GM18511 (cell line): ENCODE measurements at regions not wholly inside any gene's neighbourhood (a gene's known extent, or its start where the extent isn't known, plus 50 kb on each side); places are given as distances from the start of the nearest gene placed in this dataset.
"Not testable (repeated sequence)": the region's sequence is repeated elsewhere in the genome, so short reads cannot be mapped to it uniquely, and the experiment has no call there.

Source experiments
- ATAC-seq: cut with Tn5 transposase; IDR thresholded peaks from one replicate; pipeline ENCODE4 v1.9.1; 2021; ENCODE audit warnings: mild to moderate bottlenecking, moderate library complexity; ENCODE audit not compliant: unreplicated experiment

DNA sequence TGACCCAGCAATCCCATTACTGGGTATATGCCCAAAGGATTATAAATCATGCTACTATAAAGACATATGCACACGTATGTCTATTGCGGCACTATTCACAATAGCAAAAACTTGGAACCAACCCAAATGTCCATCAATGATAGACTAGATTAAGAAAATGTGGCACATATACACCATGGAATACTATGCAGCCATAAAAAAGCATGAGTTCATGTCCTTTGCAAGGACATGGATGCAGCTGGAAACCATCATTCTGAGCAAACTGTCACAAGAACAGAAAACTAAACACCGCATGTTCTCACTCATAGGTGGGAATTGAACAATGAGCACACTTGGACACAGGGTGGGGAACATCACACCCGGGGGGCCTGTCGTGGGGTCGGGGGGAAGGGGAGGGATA, 80.1 kb upstream of the TMEM170B start:
- ATAC-seq: not testable (repeated sequence)

- ATAC-seq: not testable (repeated sequence)
Measured at GRCh38 chr6:11452106-11452505, 85.4 kb upstream of the TMEM170B start.

GRCh38 chr6:11450037-11450436, 87.5 kb upstream of the TMEM170B start:
- no peak for ATAC-seq

DNA sequence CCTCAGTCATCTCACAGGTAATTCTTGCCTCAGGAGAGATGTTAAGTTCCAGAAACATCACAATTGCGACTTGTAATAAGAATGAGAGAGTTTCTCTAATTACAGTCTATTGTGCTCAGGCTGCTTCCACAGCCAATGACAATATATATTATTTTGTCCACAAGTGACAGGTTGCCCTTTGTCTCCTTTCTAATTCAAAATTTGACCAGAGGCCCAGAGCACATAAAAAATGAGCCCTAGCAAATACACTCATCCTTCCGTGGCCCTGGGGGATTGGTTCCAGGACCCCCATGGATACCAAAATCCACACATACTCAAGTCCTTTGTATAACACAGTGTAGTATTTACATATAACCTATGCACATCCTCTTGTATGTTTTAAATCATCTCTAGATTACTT, 88.1 kb upstream of the TMEM170B start:
- ATAC-seq: no peak

- ATAC-seq: no peak
Measured at GRCh38 chr6:11448038-11448437, 89.5 kb upstream of the TMEM170B start.

DNA sequence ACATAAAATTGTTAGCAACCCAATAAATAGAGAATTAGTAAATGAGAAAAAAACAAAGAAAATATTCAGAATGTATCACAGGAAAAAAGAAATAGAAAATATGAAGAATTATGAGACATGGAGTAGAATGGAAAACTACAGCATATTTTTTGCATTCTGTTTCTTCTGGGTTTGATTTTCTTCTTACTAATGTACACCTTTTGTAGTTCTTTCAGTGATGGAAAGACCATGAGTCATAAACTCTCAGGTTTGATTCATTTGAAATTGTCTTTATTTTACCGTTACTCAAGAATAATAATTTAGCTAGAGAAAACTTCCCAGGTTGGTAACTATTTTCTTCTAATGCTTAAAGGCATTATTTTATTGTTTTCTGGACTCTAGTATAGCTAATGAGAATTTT, 90.3 kb upstream of the TMEM170B start:
- ATAC-seq: no peak

DNA sequence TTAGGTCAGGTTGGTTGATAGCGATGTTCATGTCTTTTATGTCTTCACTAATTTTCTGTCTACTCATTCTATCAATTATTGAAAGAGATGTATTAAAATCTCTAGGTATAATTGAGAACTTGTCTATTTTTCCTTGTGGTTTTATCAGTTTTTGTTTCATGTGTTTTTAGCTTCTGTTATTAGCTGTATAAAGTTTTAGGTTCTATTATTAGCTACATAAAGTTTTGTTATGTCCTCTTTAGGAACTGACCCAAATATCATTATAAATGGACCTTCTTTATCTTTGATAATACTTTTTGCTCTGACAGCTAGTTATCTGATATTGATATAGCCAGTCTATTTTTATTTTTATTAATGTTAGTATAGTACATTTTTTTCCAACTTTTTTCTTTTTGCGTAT, 92.4 kb upstream of the TMEM170B start:
- no peak for ATAC-seq

DNA sequence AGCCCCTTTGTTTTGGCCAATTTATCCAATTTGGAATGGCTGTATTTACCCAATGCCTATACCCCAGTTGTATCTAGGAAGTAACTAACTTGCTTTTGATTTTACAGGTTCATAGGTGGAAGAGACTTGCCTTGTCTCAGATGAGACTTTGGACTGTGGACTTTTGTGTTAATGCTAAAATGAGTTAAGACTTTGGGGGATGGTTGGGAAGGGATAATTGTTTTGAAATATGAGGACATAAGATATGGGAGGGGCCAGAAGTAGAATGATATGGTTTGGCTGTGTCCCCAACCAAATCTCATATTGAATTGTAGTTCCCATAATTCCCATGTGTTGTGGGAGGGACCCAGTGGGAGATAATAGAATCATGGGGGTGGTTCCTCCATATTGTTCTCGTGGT, 94.4 kb upstream of the TMEM170B start:
- not testable (repeated sequence) for ATAC-seq

- ATAC-seq: no peak
Measured at GRCh38 chr6:11442495-11442894, 95.1 kb upstream of the TMEM170B start.

GRCh38 chr6:11439876-11440275, 97.7 kb upstream of the TMEM170B start:
- ATAC-seq: no peak

DNA sequence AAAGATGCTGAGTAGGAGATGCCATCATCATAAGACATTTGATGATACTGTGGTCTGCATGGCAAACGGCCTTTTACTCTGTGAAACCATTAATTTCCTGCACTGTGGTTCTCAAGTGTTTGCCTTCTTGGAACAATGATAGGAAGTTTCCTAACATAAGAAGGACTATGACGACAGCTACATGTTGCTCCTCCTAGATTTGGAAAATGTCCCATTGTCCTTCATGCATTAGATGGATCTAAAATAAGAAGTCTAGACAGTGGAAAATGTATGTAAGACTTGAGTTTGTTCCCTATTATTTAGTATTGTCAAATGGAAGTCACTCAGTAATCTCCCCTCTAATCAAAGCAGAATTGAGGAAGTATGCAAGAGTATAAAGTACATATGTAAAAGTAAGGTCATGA, 98.5 kb upstream of the TMEM170B start:
- no peak for ATAC-seq

DNA sequence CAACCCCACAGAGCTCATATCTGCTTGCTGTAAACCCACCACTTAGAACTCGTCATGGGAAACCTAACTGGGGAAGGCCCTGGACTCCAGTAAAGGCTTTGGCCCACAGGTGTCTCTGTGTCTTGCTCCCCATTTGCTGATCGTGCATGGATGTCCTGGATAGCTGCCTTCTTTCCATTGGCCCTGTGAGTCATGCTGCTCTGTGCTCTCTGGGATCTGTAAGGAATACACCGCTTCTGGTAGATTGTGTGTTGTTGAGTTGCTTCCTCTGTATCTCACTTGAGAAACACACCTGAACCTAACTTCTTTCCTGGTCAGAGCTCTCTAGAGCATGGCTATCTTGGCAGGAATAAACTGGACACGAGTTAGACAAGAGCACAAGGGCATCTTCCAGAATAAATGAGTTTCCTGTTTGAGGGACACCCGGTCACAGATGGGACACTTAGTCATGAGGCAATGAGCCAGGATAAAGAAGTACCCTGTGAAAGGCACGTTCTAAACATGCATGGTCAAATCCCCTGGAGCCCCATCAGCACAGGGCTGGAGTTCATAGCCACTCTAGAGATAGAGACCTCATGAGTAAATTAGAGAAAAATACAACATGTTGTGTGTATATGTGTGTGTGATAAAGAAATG, 99.6 kb upstream of the TMEM170B start:
- ATAC-seq: no peak

DNA sequence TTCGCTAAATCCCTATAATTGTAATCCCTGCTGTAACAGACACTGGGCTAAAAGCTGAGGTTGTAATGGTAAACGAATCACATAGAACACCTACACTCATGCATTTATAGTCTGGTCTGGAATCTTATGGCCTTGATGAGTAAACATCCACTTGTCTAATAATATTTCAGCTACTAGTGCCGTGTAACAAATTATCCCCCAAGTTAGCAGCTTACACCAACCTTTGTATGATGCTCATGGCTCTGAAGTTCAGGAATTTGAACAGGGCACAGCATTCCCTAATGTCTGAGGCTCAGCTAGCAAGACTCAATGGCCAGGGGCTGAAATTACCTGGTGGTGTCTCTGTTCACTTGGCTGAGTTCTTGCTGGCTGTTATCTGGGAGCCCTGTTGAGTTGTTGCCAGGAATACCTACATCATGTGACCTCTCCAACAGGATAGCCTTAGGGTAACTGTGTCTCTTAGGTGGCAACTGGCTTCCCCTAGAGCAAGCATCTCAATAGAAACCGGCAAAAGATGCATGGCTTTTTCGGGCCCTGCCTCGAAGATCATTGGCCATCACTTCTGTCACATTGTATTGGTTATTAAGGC, 100.9 kb upstream of the TMEM170B start:
- ATAC-seq: no peak

DNA sequence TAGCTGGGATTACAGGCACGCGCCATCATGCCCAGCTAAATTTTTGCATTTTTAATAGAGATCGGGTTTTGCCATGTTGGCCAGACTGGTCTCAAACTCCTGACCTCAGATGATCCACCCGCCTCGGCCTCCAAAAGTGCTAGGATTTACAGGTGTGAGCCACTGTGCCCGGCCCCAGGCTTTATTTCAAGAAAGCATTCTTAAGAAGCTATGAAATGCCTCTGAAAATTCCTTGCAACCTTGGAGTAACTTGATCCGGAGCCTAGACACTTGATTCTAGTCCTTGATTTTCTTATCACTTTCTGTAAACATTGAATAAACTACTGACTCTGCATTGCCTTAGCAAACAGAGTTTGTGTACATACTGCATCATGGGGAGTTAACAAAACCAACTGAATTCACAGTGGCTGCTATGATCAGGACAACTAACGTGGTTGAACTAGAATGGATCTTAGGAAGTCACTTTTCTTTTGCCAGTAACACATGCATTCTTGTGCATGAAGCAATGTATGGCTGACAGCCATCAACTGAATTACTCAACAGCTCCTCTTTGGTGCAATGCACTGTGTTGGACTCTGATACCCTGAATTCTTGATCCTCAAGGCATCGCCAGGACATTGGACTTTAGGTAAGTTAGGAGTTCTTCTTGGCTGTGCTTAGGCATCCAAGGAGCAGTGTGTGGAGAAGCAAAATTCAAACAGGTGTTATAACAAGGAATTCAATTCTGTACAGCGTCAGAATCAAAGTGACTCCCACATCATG, 102.8 kb upstream of the TMEM170B start:
- ATAC-seq: no peak

- no peak for ATAC-seq
Measured at GRCh38 chr6:11433860-11434259, 103.7 kb upstream of the TMEM170B start.

GRCh38 chr6:11432713-11433450, 104.7 kb upstream of the TMEM170B start:
- ATAC-seq: no peak

GRCh38 chr6:11432091-11432490, 105.5 kb upstream of the TMEM170B start:
- ATAC-seq: no peak

DNA sequence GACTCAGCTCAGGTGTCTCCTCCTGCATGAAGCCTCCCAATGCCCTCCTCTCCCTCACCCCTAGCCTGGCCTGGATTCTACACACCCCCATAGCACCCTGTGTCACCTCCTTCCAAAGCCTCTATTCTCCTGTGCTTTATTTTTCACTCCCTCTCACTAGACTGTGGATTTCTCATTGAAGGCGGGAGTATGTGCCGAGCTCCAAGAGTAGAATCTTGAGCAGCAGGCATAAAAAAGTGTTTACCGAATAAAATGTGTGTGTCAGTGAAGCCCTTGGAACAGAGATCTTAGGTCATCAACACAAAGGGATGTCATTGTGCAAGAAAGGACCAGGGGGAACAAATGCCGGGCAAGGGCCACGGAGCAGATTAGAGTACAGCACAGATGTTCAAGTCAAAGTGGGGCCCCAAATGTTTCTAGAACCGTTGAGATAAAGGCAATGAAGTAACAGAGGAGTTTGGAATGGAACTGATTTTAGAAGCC, 106.1 kb upstream of the TMEM170B start:
- ATAC-seq: no peak

- ATAC-seq: no peak
Measured at GRCh38 chr6:11430036-11430435, 107.5 kb upstream of the TMEM170B start.

GRCh38 chr6:11429577-11429976, 108.0 kb upstream of the TMEM170B start:
- peak; percentile 30 for ATAC-seq

DNA sequence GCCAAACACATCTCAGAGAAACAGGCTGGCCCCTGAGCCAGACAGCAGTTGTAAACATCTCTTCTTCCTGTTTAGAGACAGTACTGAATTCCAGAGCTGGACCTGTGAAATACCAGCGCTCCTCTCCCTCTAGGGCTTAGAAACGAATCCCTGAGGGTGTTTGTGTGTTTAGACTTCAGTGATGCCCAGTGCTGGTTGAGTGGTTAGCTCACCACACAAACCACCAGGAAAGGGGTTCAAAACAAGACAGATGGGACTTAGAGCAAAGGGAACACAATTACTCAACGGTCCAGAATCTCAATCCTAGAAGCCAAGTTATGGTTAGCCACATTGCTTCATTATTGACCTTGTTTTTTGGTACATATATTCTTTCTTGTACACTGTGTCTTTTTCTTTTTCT, 108.7 kb upstream of the TMEM170B start:
- peak; percentile 64 for ATAC-seq
